ENCODE measurements at regions not wholly inside any gene's neighbourhood (a gene's known extent, or its start where the extent isn't known, plus 50 kb on each side); places are given as distances from the start of the nearest gene placed in this dataset.

DNA sequence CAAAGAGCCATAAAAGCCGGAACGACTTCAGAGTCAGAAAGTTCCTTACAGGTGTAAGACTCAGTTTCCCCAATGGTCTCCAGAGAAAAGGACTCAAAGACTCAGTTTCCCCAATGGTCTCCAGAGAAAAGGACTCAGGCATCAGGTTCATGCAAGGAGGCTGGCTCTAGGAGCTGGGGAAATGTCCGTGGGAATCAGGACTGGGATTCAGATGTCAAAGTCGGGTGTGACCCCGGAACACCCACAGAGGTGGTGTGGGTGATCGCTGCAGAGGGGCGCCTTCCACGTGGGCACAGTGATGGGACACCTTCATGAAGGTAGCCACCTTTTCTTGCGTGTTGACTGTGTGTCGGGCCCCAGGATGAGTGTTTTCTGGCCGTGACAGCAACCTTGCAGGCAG is 340.8 kb downstream of the NPHP4 start:
- H3K27me3 ChIP-seq (ENCODE audit: control insufficient read depth in 4 of 4, insufficient read depth in 4 of 4, low read length in 3 of 4), result peaks cover 0 to 5% (median 0%) of the 10 kb centered on the region in 4 donors
- H3K4me3 ChIP-seq (ENCODE audit: low read depth in 1 of 3, low read length in 3 of 3), result no peak overlapping the region
- no peak overlapping the region for H3K27ac ChIP-seq (ENCODE audit: low read depth in 1 of 2, low read length in 2 of 2)
- 87% methylated on average over 11 of the region's 11 CpGs for whole genome bisulfite sequencing
- no peaks in the 10 kb centered on the region for H3K4me1 ChIP-seq (ENCODE audit: control insufficient read depth in 4 of 4, insufficient read depth in 4 of 4, low read length in 3 of 4)
- H3K9ac ChIP-seq (ENCODE audit: low read depth in 1 of 2, low read length in 2 of 2), result no peak overlapping the region
- H3K9me3 ChIP-seq (ENCODE audit: control insufficient read depth in 4 of 4, low read length in 3 of 4), result peaks cover 0 to 3% (median 0%) of the 10 kb centered on the region in 4 donors
- no peak for DNase-seq (ENCODE audit: low spot score)
- TF ChIP-seq, protein P1, sequence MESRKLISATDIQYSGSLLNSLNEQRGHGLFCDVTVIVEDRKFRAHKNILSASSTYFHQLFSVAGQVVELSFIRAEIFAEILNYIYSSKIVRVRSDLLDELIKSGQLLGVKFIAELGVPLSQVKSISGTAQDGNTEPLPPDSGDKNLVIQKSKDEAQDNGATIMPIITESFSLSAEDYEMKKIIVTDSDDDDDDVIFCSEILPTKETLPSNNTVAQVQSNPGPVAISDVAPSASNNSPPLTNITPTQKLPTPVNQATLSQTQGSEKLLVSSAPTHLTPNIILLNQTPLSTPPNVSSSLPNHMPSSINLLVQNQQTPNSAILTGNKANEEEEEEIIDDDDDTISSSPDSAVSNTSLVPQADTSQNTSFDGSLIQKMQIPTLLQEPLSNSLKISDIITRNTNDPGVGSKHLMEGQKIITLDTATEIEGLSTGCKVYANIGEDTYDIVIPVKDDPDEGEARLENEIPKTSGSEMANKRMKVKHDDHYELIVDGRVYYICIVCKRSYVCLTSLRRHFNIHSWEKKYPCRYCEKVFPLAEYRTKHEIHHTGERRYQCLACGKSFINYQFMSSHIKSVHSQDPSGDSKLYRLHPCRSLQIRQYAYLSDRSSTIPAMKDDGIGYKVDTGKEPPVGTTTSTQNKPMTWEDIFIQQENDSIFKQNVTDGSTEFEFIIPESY (IDR thresholded peaks at IDR 0.05), result no peak
- TF ChIP-seq EGR1 (IDR thresholded peaks at IDR 0.05; ENCODE audit: low read depth in 2 of 2), result no peak
- no peak for TF ChIP-seq FOXA2 (IDR thresholded peaks at IDR 0.05)
- TF ChIP-seq RXRA (IDR thresholded peaks at IDR 0.05), result no peak
- no peak for TF ChIP-seq HNF4A (conservative IDR thresholded peaks at IDR 0.05)
- TF ChIP-seq, protein P2, sequence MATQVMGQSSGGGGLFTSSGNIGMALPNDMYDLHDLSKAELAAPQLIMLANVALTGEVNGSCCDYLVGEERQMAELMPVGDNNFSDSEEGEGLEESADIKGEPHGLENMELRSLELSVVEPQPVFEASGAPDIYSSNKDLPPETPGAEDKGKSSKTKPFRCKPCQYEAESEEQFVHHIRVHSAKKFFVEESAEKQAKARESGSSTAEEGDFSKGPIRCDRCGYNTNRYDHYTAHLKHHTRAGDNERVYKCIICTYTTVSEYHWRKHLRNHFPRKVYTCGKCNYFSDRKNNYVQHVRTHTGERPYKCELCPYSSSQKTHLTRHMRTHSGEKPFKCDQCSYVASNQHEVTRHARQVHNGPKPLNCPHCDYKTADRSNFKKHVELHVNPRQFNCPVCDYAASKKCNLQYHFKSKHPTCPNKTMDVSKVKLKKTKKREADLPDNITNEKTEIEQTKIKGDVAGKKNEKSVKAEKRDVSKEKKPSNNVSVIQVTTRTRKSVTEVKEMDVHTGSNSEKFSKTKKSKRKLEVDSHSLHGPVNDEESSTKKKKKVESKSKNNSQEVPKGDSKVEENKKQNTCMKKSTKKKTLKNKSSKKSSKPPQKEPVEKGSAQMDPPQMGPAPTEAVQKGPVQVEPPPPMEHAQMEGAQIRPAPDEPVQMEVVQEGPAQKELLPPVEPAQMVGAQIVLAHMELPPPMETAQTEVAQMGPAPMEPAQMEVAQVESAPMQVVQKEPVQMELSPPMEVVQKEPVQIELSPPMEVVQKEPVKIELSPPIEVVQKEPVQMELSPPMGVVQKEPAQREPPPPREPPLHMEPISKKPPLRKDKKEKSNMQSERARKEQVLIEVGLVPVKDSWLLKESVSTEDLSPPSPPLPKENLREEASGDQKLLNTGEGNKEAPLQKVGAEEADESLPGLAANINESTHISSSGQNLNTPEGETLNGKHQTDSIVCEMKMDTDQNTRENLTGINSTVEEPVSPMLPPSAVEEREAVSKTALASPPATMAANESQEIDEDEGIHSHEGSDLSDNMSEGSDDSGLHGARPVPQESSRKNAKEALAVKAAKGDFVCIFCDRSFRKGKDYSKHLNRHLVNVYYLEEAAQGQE (IDR thresholded peaks at IDR 0.05), result no peak
- no peak for TF ChIP-seq JUND (IDR thresholded peaks at IDR 0.05)
- TF ChIP-seq TAF1 (conservative IDR thresholded peaks at IDR 0.05), result no peak
- TF ChIP-seq HNF4G (IDR thresholded peaks at IDR 0.05), result no peak
- TF ChIP-seq, protein P3, sequence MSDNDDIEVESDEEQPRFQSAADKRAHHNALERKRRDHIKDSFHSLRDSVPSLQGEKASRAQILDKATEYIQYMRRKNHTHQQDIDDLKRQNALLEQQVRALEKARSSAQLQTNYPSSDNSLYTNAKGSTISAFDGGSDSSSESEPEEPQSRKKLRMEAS (IDR thresholded peaks at IDR 0.05), result no peak
- TF ChIP-seq, protein P4, sequence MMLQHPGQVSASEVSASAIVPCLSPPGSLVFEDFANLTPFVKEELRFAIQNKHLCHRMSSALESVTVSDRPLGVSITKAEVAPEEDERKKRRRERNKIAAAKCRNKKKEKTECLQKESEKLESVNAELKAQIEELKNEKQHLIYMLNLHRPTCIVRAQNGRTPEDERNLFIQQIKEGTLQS (IDR thresholded peaks at IDR 0.05), result no peak
- no peak for TF ChIP-seq NR2F2 (IDR thresholded peaks at IDR 0.05)
- TF ChIP-seq RAD21 (IDR thresholded peaks at IDR 0.05), result no peak
- no peak for TF ChIP-seq SP1 (IDR thresholded peaks at IDR 0.05)
- TF ChIP-seq, protein P5, sequence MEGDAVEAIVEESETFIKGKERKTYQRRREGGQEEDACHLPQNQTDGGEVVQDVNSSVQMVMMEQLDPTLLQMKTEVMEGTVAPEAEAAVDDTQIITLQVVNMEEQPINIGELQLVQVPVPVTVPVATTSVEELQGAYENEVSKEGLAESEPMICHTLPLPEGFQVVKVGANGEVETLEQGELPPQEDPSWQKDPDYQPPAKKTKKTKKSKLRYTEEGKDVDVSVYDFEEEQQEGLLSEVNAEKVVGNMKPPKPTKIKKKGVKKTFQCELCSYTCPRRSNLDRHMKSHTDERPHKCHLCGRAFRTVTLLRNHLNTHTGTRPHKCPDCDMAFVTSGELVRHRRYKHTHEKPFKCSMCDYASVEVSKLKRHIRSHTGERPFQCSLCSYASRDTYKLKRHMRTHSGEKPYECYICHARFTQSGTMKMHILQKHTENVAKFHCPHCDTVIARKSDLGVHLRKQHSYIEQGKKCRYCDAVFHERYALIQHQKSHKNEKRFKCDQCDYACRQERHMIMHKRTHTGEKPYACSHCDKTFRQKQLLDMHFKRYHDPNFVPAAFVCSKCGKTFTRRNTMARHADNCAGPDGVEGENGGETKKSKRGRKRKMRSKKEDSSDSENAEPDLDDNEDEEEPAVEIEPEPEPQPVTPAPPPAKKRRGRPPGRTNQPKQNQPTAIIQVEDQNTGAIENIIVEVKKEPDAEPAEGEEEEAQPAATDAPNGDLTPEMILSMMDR (IDR thresholded peaks at IDR 0.05; ENCODE audit: low read depth, low read length, missing input control), result no peak
- no peak for TF ChIP-seq YY1 (IDR thresholded peaks at IDR 0.05)
- TF ChIP-seq FOXA1 (IDR thresholded peaks at IDR 0.05), result no peak
- no peak for TF ChIP-seq GABPA (IDR thresholded peaks at IDR 0.05 in 1 of 2, conservative IDR thresholded peaks at IDR 0.05 in 1 of 2)
- H3K36me3 ChIP-seq (ENCODE audit: control insufficient read depth in 4 of 4, insufficient read depth in 3 of 4, low read depth in 1 of 4, low read length in 3 of 4), result no peaks in the 10 kb centered on the region
